Effector CD8-positive, alpha-beta T cell (primary cell): ENCODE measurements at regions not wholly inside any gene's neighbourhood (a gene's known extent, or its start where the extent isn't known, plus 50 kb on each side); places are given as distances from the start of the nearest gene placed in this dataset.

Experiments
- DNase-seq: peaks from one replicate; lab custom pipeline; 2025; lab: John Stamatoyannopoulos, UW

GRCh38 chr2:23083966-23084365, 301.0 kb upstream of the KLHL29 start:
- no peak for DNase-seq

- no peak for DNase-seq
Observed at GRCh38 chr2:23091019-23091418, 294.0 kb upstream of the KLHL29 start.

- no peak for DNase-seq
Observed at GRCh38 chr2:23091900-23092299, 293.1 kb upstream of the KLHL29 start.

- no peak for DNase-seq
Observed at GRCh38 chr2:23092831-23093230, 292.1 kb upstream of the KLHL29 start.

GRCh38 chr2:23093513-23093912, 291.5 kb upstream of the KLHL29 start:
- DNase-seq = no peak

- DNase-seq = no peak
Observed at GRCh38 chr2:23096906-23097602, 287.9 kb upstream of the KLHL29 start.

GRCh38 chr2:23100406-23100805, 284.6 kb upstream of the KLHL29 start:
- no peak for DNase-seq

GRCh38 chr2:23106242-23106785, 278.7 kb upstream of the KLHL29 start:
- DNase-seq = no peak

- no peak for DNase-seq
Observed at GRCh38 chr2:23107327-23107941, 277.5 kb upstream of the KLHL29 start.

GRCh38 chr2:23111263-23111662, 273.7 kb upstream of the KLHL29 start:
- DNase-seq = no peak

- no peak for DNase-seq
Observed at GRCh38 chr2:23112517-23112916, 272.5 kb upstream of the KLHL29 start.

GRCh38 chr2:23114299-23114698, 270.7 kb upstream of the KLHL29 start:
- no peak for DNase-seq

GRCh38 chr2:23118313-23118712, 266.7 kb upstream of the KLHL29 start:
- no peak for DNase-seq

GRCh38 chr2:23118894-23119293, 266.1 kb upstream of the KLHL29 start:
- no peak for DNase-seq

- DNase-seq = no peak
Observed at GRCh38 chr2:23120161-23120560, 264.8 kb upstream of the KLHL29 start.

GRCh38 chr2:23121968-23122648, 262.9 kb upstream of the KLHL29 start:
- no peak for DNase-seq

GRCh38 chr2:23122681-23123215, 262.2 kb upstream of the KLHL29 start:
- DNase-seq = no peak

- no peak for DNase-seq
Observed at GRCh38 chr2:23123686-23124085, 261.3 kb upstream of the KLHL29 start.

GRCh38 chr2:23124214-23124750, 260.7 kb upstream of the KLHL29 start:
- no peak for DNase-seq

GRCh38 chr2:23127465-23127864, 257.5 kb upstream of the KLHL29 start:
- DNase-seq = no peak

GRCh38 chr2:23128684-23129292, 256.2 kb upstream of the KLHL29 start:
- DNase-seq = no peak

- DNase-seq = no peak
Observed at GRCh38 chr2:23131066-23131575, 253.9 kb upstream of the KLHL29 start.
